AG09309 (cell line): ENCODE measurements at regions not wholly inside any gene's neighbourhood (a gene's known extent, or its start where the extent isn't known, plus 50 kb on each side); places are given as distances from the start of the nearest gene placed in this dataset.

ENCODE experiments used
- DNase-seq: peaks from one replicate; pipeline ENCODE4 v3.0.0-alpha.2; 2010; ENCODE audit warnings: low read depth
- H3K4me3 ChIP-seq: 2 replicates; pipeline ENCODE4 v1.5.1; 2011; ENCODE audit warnings: mild to moderate bottlenecking, low read depth, low read length, moderate library complexity; ENCODE audit not compliant: control insufficient read depth
- CTCF ChIP-seq: IDR thresholded peaks from 2 replicates; pipeline ENCODE4 v1.5.1; 2011; ENCODE audit warnings: mild to moderate bottlenecking, low read depth, low read length, inconsistent platforms; ENCODE audit not compliant: insufficient read depth, control insufficient read depth; ENCODE audit errors: missing control alignments

GRCh38 chr15:31245756-31246155 is 80.9 kb upstream of the KLF13 start:
- no peak for TF ChIP-seq CTCF
- H3K4me3 ChIP-seq: no peak overlapping the region
- DNase-seq: no peak

GRCh38 chr15:31247404-31247803 is 79.2 kb upstream of the KLF13 start:
- no peak for TF ChIP-seq CTCF
- no peak overlapping the region for H3K4me3 ChIP-seq
- DNase-seq: no peak

- H3K4me3 ChIP-seq: no peak overlapping the region
- no peak for TF ChIP-seq CTCF
- DNase-seq: no peak
Observed at GRCh38 chr15:31248263-31248662, 78.4 kb upstream of the KLF13 start.

DNA sequence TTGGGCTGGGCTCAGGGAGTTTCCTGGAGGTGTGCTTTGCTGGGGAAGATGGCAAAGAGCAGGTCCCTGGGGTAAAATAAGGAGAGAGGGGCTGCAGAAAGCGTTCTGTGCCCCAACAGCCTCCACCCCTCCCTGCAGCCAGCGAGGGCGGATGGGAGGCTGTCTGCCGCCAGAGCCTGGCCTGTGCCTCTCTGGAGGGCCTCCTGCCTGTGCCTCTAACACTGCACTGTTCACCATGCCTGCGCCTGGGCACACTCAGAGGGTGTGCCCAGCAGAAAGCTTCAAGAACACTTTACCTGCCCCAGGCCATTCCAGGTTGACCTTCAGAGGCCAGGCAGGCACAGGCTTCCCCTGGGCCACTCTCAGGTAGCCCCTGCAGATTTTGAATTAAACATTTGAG is 77.7 kb upstream of the KLF13 start:
- no peak for DNase-seq
- no peak for TF ChIP-seq CTCF

DNA sequence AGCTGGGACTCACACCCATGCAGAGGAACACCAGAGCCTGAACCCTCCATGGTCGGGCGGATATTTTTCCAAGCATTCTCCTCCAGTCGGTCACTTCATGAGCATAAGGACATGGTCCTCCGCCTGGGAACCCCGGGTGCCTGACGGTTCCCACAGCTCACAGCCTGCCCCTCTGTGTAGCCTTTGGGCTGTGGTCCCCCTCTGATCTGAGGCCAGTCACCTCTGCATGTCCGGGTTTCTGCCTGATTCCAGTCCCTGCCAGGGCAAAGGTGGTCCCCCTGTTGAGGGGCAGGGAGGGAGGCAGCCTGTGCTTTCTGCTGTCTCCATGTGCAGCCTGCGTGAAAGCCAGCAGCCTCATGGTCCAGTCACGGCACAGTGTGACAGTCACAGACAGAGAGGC is 76.6 kb upstream of the KLF13 start:
- DNase-seq: no peak
- TF ChIP-seq CTCF: no peak
- H3K4me3 ChIP-seq: no peak overlapping the region

More for the DNA sequence above, 77.7 kb upstream of the KLF13 start:
- no peak overlapping the region for H3K4me3 ChIP-seq

- no peak for DNase-seq
- TF ChIP-seq CTCF: no peak
- no peak overlapping the region for H3K4me3 ChIP-seq
Observed at GRCh38 chr15:31251165-31251564, 75.5 kb upstream of the KLF13 start.

DNA sequence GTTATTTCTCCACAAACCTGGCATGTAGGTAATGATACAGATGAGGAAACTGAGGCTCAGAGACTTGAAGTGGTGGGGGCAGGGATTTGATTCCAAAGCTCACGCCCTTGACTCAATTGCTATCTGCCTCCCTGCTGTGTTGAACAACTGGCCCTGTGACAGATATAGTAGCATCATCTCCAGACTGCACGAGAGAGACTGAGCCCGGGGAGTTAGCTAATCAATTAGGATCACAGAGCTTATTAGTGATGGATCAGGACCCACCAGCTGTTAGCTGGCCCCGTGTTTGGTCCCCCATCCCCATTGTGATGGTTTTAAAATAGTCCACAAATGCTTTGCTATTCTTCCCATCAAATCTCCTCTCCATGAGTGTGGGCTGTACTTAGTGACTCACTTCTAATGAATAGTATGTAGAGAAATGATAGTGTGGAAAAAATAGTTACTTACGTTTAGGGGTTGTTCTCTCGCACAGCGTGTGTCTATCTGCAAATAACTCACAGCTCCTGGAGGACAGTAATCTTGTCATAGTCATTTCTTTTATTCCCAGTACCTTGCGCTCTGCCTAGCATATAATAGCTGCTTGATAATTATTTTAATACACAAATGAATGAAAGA is 74.4 kb upstream of the KLF13 start:
- no peak for DNase-seq

More for the DNA sequence above, 74.4 kb upstream of the KLF13 start:
- no peak for TF ChIP-seq CTCF
- H3K4me3 ChIP-seq: no peak overlapping the region
